C4-2B (cell line): ENCODE measurements at regions not wholly inside any gene's neighbourhood (a gene's known extent, or its start where the extent isn't known, plus 50 kb on each side); places are given as distances from the start of the nearest gene placed in this dataset.

ENCODE experiments used
- CTCF ChIP-seq: fragments of 450-650 bp; conservative IDR thresholded peaks from 2 replicates; pipeline ENCODE4 v1.5.1; 2017; ENCODE audit warnings: mild to moderate bottlenecking
- ZFX ChIP-seq: fragments of 450-650 bp; IDR thresholded peaks from 2 replicates; pipeline ENCODE4 v1.6.1; 2017

- TF ChIP-seq CTCF (no peak), ZFX (no peak)
Measured at GRCh38 chr12:67813456-67813904, 164.9 kb downstream of the DYRK2 start.
